ENCODE measurements at regions not wholly inside any gene's neighbourhood (a gene's known extent, or its start where the extent isn't known, plus 50 kb on each side); places are given as distances from the start of the nearest gene placed in this dataset.

GRCh38 chr13:109880371-109881346 lies 94.3 kb upstream of the IRS2 start:
- Histone ChIP-seq H3K4me1 (no peaks in the 10 kb centered on the region), H3K27me3 (no peaks in the 10 kb centered on the region), H3K4me3 (no peak overlapping the region), H3K27ac (no peak overlapping the region), H3K36me3 (no peaks in the 10 kb centered on the region), H3K9me3 (no peaks in the 10 kb centered on the region)
- TF ChIP-seq CTCF (IDR thresholded peaks at IDR 0.05) (no peak), POLR2A (IDR thresholded peaks at IDR 0.05) (no peak), POLR2AphosphoS5 (IDR thresholded peaks at IDR 0.05) (no peak)
- no peak for DNase-seq (ENCODE audit: low spot score in 2 of 2)
- intact Hi-C loops (cut with DNase I; ENCODE audit: low total_unique reads): no loop called here

- Histone ChIP-seq H3K4me3 (no peak overlapping the region), H3K9me3 (no peaks in the 10 kb centered on the region), H3K27me3 (no peaks in the 10 kb centered on the region), H3K4me1 (no peaks in the 10 kb centered on the region), H3K36me3 (no peaks in the 10 kb centered on the region), H3K27ac (no peak overlapping the region)
- TF ChIP-seq POLR2AphosphoS5 (IDR thresholded peaks at IDR 0.05) (no peak), POLR2A (IDR thresholded peaks at IDR 0.05) (no peak), CTCF (IDR thresholded peaks at IDR 0.05) (no peak)
- intact Hi-C loops (cut with DNase I; ENCODE audit: low total_unique reads): no loop called here
- DNase-seq (ENCODE audit: low spot score in 2 of 2): no peak
Measured at GRCh38 chr13:109879338-109879737, 93.0 kb upstream of the IRS2 start.

DNA sequence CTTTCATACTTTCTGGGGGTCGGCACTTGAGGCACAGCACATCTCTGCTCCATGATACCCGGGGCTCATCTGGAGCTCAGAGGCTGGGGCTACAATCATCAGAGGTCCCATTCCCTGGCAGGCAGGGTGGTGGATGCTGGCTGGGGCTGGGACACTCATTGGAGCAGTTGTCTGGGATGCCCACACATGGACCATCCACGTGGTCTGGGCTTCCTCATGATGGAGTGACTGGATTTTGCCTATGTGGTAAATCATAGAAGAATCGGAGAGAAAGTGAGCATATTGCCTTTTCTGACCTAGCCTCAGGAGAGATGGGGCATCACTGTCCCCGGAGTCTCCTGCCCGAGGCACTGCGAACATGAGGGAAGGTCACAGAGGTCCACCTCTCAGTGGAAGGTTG lies 91.4 kb upstream of the IRS2 start:
- Histone ChIP-seq H3K27ac (no peak overlapping the region), H3K36me3 (no peaks in the 10 kb centered on the region), H3K9me3 (no peaks in the 10 kb centered on the region), H3K4me1 (no peaks in the 10 kb centered on the region), H3K4me3 (no peak overlapping the region), H3K27me3 (no peaks in the 10 kb centered on the region)
- no peak for DNase-seq (ENCODE audit: low spot score in 2 of 2)
- intact Hi-C loops (cut with DNase I; ENCODE audit: low total_unique reads): no loop called here
- no peak for TF ChIP-seq POLR2AphosphoS5 (IDR thresholded peaks at IDR 0.05)
- no peak for TF ChIP-seq POLR2A (IDR thresholded peaks at IDR 0.05)

DNA sequence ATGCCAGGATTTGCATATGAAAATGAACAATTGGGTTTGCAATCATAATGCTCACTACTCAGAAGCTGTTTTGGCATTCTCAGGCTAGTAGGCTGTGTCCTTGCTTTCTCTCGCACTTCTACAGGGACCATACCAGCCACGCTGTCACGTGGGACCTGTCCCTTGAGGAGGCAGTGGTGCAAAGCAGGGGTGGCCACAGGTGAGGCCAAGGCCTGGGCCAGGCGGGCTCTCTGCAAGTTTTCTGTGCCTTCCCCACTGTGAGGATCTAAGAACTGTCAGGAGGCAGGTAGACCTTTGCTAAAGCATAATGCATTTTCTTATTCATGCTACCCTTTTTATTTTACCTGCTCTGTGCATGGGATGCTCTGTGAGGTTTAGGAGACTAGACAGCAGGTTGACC lies 89.4 kb upstream of the IRS2 start:
- intact Hi-C loops (cut with DNase I; ENCODE audit: low total_unique reads): no loop called here
- no peak for DNase-seq (ENCODE audit: low spot score in 2 of 2)
- H3K27ac ChIP-seq: no peak overlapping the region

More for the DNA sequence above, 89.4 kb upstream of the IRS2 start:
- Histone ChIP-seq H3K36me3 (no peaks in the 10 kb centered on the region), H3K4me3 (no peak overlapping the region), H3K9me3 (no peaks in the 10 kb centered on the region), H3K4me1 (no peaks in the 10 kb centered on the region), H3K27me3 (no peaks in the 10 kb centered on the region)
- TF ChIP-seq CTCF (IDR thresholded peaks at IDR 0.05): no peak
- TF ChIP-seq POLR2A (IDR thresholded peaks at IDR 0.05): no peak
- TF ChIP-seq POLR2AphosphoS5 (IDR thresholded peaks at IDR 0.05): no peak
